HCT116 (cell line): ENCODE measurements at regions not wholly inside any gene's neighbourhood (a gene's known extent, or its start where the extent isn't known, plus 50 kb on each side); places are given as distances from the start of the nearest gene placed in this dataset.

Experiments
- ATAC-seq: fragments of 200-7000 bp; cut with Tn5 transposase; 2 replicates; pipeline ENCODE4 v1.9.1; 2020; ENCODE audit warnings: mild to moderate bottlenecking, moderate library complexity
- BruUV-seq: library from RNA; stranded (reverse); fragments of 400-500 nt; replicated peaks from 2 replicates; lab custom pipeline; 2021; lab: Mats Ljungman, UMichigan
- CTCF ChIA-PET: fragments of 300-600 bp; sonication (Branson Sonifier 250); formaldehyde crosslinking; loops from one replicate; lab custom pipeline; 2021; ENCODE audit warnings: antibody characterized with exemption; lab: Charles Lee
- POLR2A ChIA-PET: fragments of 300-600, 350-600 bp; sonication (Branson Sonifier 250); formaldehyde crosslinking; loops from one replicate; lab custom pipeline; 2021; ENCODE audit warnings: antibody characterized with exemption; lab: Charles Lee
- RAD21 ChIA-PET, 2 experiments: fragments of 300-600 bp; sonication (Branson Sonifier 250); formaldehyde crosslinking; loops; one replicate each; lab custom pipeline; 2023; ENCODE audit warnings: low total read pairs in 2 of 2; ENCODE audit not compliant: uncharacterized antibody in 2 of 2, unreplicated experiment in 2 of 2, low non-redundant PET in 1 of 2; lab: Charles Lee
- DNase-seq: peaks from one replicate; pipeline ENCODE4 v3.0.0-alpha.2; 2010; ENCODE audit warnings: low read depth, low spot score
- H2AFZ ChIP-seq: fragments of 200-600 bp; shearing (Covaris generic), sonication (generic); 2 replicates; pipeline ENCODE4 v1.6.1; 2017; ENCODE audit warnings: low read depth, mixed run types, mixed read lengths, antibody characterized with exemption, low read length; ENCODE audit not compliant: poor library complexity, severe bottlenecking
- H3K27ac ChIP-seq: 2 replicates; pipeline ENCODE4 v1.5.1; 2012; ENCODE audit warnings: low read depth, low read length
- H3K27me3 ChIP-seq: fragments of 200-600 bp; sonication (generic); 2 replicates; pipeline ENCODE4 v1.6.1; 2016; ENCODE audit warnings: mixed run types, low read length, mixed read lengths; ENCODE audit not compliant: insufficient read depth
- H3K36me3 ChIP-seq, 2 experiments: fragments of 200-500 bp in 1 of 2; fragments of 200-600 bp in 1 of 2; sonication (Bioruptor generic) in 1 of 2; sonication (generic) in 1 of 2; 2 replicates each; pipeline versions ENCODE4 v1.5.1 to v1.6.1; 2014 to 2016; ENCODE audit warnings: low read length in 2 of 2, inconsistent platforms in 1 of 2, mixed read lengths in 1 of 2, mixed run types in 1 of 2; ENCODE audit not compliant: insufficient read depth in 2 of 2, control insufficient read depth in 1 of 2
- H3K4me1 ChIP-seq, 2 experiments: fragments of 200-600 bp in 1 of 2; sonication (generic) in 1 of 2; 2 replicates each; pipeline versions ENCODE4 v1.5.1 to v1.6.1; 2012 to 2017; ENCODE audit warnings: low read length in 2 of 2, inconsistent platforms in 1 of 2, mild to moderate bottlenecking in 1 of 2, mixed read lengths in 1 of 2, mixed run types in 1 of 2, moderate library complexity in 1 of 2; ENCODE audit not compliant: insufficient read depth in 2 of 2, control insufficient read depth in 1 of 2
- H3K4me2 ChIP-seq: fragments of 200-600 bp; sonication (generic); 2 replicates; pipeline ENCODE4 v1.6.1; 2017; ENCODE audit warnings: mixed run types, low read length, mixed read lengths
- H3K4me3 ChIP-seq, 2 experiments: fragments of 200-600 bp in 1 of 2; sonication (generic) in 1 of 2; replicated peaks in 1 of 2; 2 replicates each; pipeline ENCODE4 v1.5.1; 2011 to 2016; ENCODE audit warnings: low read length in 2 of 2, control low read depth in 1 of 2, low read depth in 1 of 2, mild to moderate bottlenecking in 1 of 2, mixed read lengths in 1 of 2, mixed run types in 1 of 2
- H3K79me2 ChIP-seq: fragments of 200-600 bp; sonication (generic); 2 replicates; pipeline ENCODE4 v1.6.1; 2017; ENCODE audit warnings: mild to moderate bottlenecking, mixed run types, low read length, moderate library complexity, mixed read lengths; ENCODE audit not compliant: insufficient read depth
- H3K9ac ChIP-seq: fragments of 200-600 bp; sonication (generic); 2 replicates; pipeline ENCODE4 v1.6.1; 2016; ENCODE audit warnings: low read length, mixed read lengths
- H3K9me2 ChIP-seq: fragments of 200-600 bp; sonication (generic), shearing (Covaris generic); 2 replicates; pipeline ENCODE4 v1.6.1; 2017; ENCODE audit warnings: mixed run types, mild to moderate bottlenecking, moderate library complexity; ENCODE audit not compliant: insufficient read depth
- H3K9me3 ChIP-seq, 2 experiments: fragments of 200-500 bp in 1 of 2; fragments of 200-600 bp in 1 of 2; sonication (Bioruptor generic) in 1 of 2; sonication (generic) in 1 of 2; 2 replicates each; pipeline ENCODE4 v1.6.1; 2014 to 2017; ENCODE audit warnings: low read length in 2 of 2, mixed read lengths in 2 of 2, inconsistent platforms in 1 of 2, low read depth in 1 of 2, mild to moderate bottlenecking in 1 of 2, mixed run types in 1 of 2, moderate library complexity in 1 of 2; ENCODE audit not compliant: control insufficient read depth in 1 of 2, insufficient read depth in 1 of 2
- H4K20me1 ChIP-seq: fragments of 200-600 bp; sonication (generic), shearing (Covaris generic); 2 replicates; pipeline ENCODE4 v1.6.1; 2017; ENCODE audit warnings: mixed run types, mild to moderate bottlenecking, moderate library complexity; ENCODE audit not compliant: insufficient read depth
- CBX3 ChIP-seq: IDR thresholded peaks from 2 replicates; pipeline ENCODE4 v1.6.1; 2012; ENCODE audit warnings: low read depth
- CEBPB ChIP-seq: IDR thresholded peaks from 2 replicates; pipeline ENCODE4 v1.6.1; 2012; ENCODE audit warnings: low read depth
- CTCF ChIP-seq, 3 experiments: fragments of 200-600 bp in 1 of 3; sonication (generic) in 1 of 3; IDR thresholded peaks in 2 of 3; conservative IDR thresholded peaks in 1 of 3; 2 replicates each; pipeline ENCODE4 v1.5.1; 2012 to 2017; ENCODE audit warnings: low read depth in 2 of 3, low read length in 2 of 3, antibody characterized with exemption in 1 of 3, borderline replicate concordance in 1 of 3, control low read depth in 1 of 3, mild to moderate bottlenecking in 1 of 3, mixed read lengths in 1 of 3, mixed run types in 1 of 3, moderate library complexity in 1 of 3; ENCODE audit not compliant: insufficient read depth in 1 of 3
- EGR1 ChIP-seq: IDR thresholded peaks from 2 replicates; pipeline ENCODE4 v1.6.1; 2012; ENCODE audit warnings: low read depth
- ELF1 ChIP-seq: IDR thresholded peaks from 2 replicates; pipeline ENCODE4 v1.6.1; 2012; ENCODE audit warnings: low read depth, borderline replicate concordance
- EZH2 ChIP-seq: fragments of 200-600 bp; sonication (generic); IDR thresholded peaks from 2 replicates; pipeline ENCODE4 v1.6.1; 2017; ENCODE audit warnings: antibody characterized with exemption, mixed run types
- EZH2phosphoT487 ChIP-seq: fragments of 200-600 bp; IDR thresholded peaks from 2 replicates; pipeline ENCODE4 v1.6.1; 2018; ENCODE audit warnings: antibody characterized with exemption, borderline replicate concordance
- FOSL1 ChIP-seq: IDR thresholded peaks from 2 replicates; pipeline ENCODE4 v1.6.1; 2012; ENCODE audit warnings: low read depth
- MAX ChIP-seq: IDR thresholded peaks from 2 replicates; pipeline ENCODE4 v1.6.1; 2012
- POLR2A ChIP-seq: IDR thresholded peaks from 2 replicates; pipeline ENCODE4 v1.7.0; 2011; ENCODE audit warnings: borderline replicate concordance; ENCODE audit not compliant: insufficient read depth, insufficient read length; ENCODE audit errors: extremely low read depth
- POLR2AphosphoS5 ChIP-seq: IDR thresholded peaks from 2 replicates; pipeline ENCODE4 v1.6.1; 2011; ENCODE audit warnings: mild to moderate bottlenecking, low read depth, low read length, moderate library complexity
- RAD21 ChIP-seq: IDR thresholded peaks from 2 replicates; pipeline ENCODE4 v1.6.1; 2012; ENCODE audit warnings: low read depth, mild to moderate bottlenecking
- SIN3A ChIP-seq: IDR thresholded peaks from 2 replicates; pipeline ENCODE4 v1.6.1; 2012; ENCODE audit warnings: low read depth
- SP1 ChIP-seq: IDR thresholded peaks from 2 replicates; pipeline ENCODE4 v1.6.1; 2012; ENCODE audit warnings: low read depth
- SRF ChIP-seq: IDR thresholded peaks from 2 replicates; pipeline ENCODE4 v1.6.1; 2012; ENCODE audit warnings: low read depth
- TCF7L2 ChIP-seq: IDR thresholded peaks from 2 replicates; pipeline ENCODE4 v1.7.0; 2011; ENCODE audit warnings: borderline replicate concordance, inconsistent platforms; ENCODE audit not compliant: insufficient read depth, insufficient read length; ENCODE audit errors: extremely low read depth
- ZBTB33 ChIP-seq: IDR thresholded peaks from 2 replicates; pipeline ENCODE4 v1.6.1; 2011; ENCODE audit warnings: mild to moderate bottlenecking, low read length, moderate library complexity; ENCODE audit not compliant: insufficient replicate concordance; ENCODE audit errors: extremely low read depth
- intact Hi-C: fragments of 100-400 bp; cut with micrococcal nuclease; formaldehyde crosslinking; loops from 2 replicates; pipeline ENCODE4 v1.10.0; 2022

DNA sequence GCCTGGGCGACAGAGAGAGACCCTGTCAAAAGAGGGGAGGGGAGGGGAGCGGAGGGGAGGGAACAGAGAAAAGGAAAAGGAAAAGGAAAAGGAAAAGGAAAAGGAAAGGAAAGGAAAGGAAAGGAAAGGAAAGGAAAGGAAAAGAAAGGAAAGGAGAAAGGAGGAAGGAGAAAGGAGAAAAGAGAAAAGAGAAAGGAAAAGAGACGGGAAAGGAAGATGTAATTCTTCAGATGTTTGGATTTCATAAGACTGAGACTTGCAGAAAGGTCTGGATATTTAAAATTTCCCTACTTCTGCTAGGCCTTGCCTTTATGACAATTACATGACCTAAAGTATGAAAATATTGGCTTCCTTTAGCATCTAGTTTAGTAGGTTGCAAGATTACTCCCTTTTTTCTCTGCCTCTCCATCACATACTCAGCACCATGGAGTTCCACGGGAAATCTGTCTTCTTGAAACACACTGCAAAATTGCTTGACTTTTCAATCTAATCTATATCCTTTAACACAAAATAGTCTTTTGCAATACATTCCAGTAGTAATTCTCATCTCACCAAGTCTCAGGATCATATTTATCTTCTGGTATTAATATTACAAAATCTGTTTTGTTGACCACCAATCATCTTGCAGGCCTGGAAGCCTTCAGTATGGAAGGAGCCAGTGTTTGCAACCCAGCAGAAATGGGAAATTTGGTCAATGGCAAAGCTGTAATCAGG is 383.5 kb downstream of the ZEB2 start:
- BruUV-seq: no TSS peak
- no peaks in the 10 kb centered on the region for H3K36me3 ChIP-seq
- H4K20me1 ChIP-seq: no peaks in the 10 kb centered on the region
- ChIA-PET RAD21 (no interaction called here), CTCF (no interaction called here), POLR2A (no interaction called here)
- H2AFZ ChIP-seq: no peak overlapping the region
- DNase-seq: no peak
- no peak overlapping the region for H3K27ac ChIP-seq
- no peak for TF ChIP-seq TCF7L2
- no peak for TF ChIP-seq MAX
- TF ChIP-seq EZH2phosphoT487: no peak
- TF ChIP-seq SIN3A: no peak
- no peak for TF ChIP-seq POLR2AphosphoS5
- TF ChIP-seq CEBPB: no peak
- no peak for TF ChIP-seq ZBTB33
- TF ChIP-seq POLR2A: no peak
- no peak for TF ChIP-seq RAD21
- TF ChIP-seq CTCF (IDR thresholded peaks at IDR 0.05 in 2 of 3, conservative IDR thresholded peaks at IDR 0.05 in 1 of 3; ENCODE audit: borderline replicate concordance in 1 of 3, insufficient read depth in 1 of 3, low read depth in 2 of 3, low read length in 2 of 3): no peak
- TF ChIP-seq FOSL1: no peak
- TF ChIP-seq EGR1: no peak
- no peak for TF ChIP-seq CBX3
- no peak for TF ChIP-seq SP1
- no peak for TF ChIP-seq ELF1
- no peak for TF ChIP-seq EZH2
- TF ChIP-seq SRF: no peak
- H3K4me2 ChIP-seq: no peak overlapping the region
- no peaks in the 10 kb centered on the region for H3K4me1 ChIP-seq
- H3K4me3 ChIP-seq: no peak overlapping the region
- ATAC-seq: no peak
- intact Hi-C loops: no loop called here
- H3K9ac ChIP-seq: no peak overlapping the region
- no peaks in the 10 kb centered on the region for H3K9me2 ChIP-seq
- no peaks in the 10 kb centered on the region for H3K9me3 ChIP-seq
- no peaks in the 10 kb centered on the region for H3K79me2 ChIP-seq
- H3K27me3 ChIP-seq: no peaks in the 10 kb centered on the region
